Posterior vena cava (tissue), 2 donors: ENCODE measurements at regions not wholly inside any gene's neighbourhood (a gene's known extent, or its start where the extent isn't known, plus 50 kb on each side); places are given as distances from the start of the nearest gene placed in this dataset.
A peak's percentile ranks its signal among the peaks of the same experiment; 100 is the strongest.

Source experiments
- DNase-seq: peaks from one replicate; pipeline ENCODE4 v3.0.0-alpha.2; 2020; ENCODE audit warnings: low spot score
- intact Hi-C, 2 donors: fragments of 100-400 bp; cut with DNase I; formaldehyde crosslinking; loops; one replicate each; pipeline versions ENCODE4 v1.14.1 to v1.14.2; 2022 to 2023
- donor health status: DM: yes; HTN: yes; CAD: no.
- donor health status: DM: yes; HTN: yes; CAD: no.

DNA sequence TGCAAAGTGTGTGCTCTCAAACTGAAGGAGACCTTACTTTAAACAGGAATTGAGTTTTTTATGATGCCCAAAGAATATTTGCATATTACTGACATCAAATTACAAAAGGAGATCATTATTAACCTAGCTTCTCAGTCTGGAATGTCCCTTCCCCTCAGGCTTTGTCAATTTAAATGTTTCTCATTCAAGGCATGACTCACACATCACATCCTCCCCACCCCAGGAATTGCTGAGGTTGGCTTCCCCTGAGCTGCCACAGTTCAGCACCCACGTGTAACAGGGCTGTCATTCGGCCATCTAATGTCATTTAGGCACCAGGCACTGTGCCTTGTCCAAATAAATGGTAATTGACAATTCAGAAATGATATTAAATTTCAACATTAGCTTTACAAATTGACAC is 305.9 kb upstream of the MGMT start:
- DNase-seq: no peak
- intact Hi-C loops: no loop called here

DNA sequence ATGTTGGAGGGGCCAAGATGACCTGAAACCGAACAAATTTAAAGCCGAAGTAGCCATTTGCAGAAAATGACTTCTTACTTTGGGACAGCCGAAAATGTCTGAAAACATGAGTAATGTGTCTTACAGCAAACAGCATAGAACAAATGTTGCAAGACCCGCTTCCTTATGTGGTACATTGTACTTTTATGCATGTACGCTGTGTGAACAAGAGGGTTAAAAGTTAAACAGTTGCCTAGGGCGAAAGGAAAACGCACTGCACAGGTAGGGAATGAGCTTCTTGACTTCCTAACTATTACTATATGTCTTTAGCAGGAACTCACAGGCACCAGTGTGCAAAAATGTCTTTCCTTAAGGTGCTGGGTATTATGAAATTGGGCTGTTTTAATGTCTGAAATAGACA is 303.5 kb upstream of the MGMT start:
- intact Hi-C loops: no loop called here
- DNase-seq: no peak

DNA sequence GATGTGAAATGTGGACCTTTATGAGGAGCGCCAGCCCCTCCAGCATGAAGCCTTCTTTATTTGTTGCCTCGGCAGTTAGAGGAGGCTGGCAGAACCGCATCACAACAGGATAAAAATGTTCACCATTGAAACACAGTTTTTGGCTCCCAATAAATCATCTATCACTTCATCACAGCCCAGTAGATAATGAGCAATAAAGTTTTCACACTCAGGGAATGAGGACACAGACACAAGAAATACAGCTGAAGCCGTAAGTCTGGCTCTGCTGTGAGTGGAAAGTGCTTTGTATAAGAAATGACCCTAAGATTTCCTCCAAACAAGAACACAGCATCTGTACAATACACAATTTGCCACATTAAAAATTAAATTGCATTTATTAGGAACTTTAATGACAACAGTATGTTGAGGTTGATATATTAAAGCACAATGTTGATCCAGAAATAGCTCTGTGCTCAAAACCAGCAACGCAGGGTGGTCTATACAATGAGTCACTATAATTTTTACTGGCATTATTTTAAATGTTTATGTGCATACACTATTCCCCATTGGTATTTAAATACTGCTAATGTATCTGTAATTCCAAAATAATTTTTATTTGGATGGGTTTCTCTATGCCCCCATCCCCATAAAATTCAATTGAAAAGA is 301.8 kb upstream of the MGMT start:
- DNase-seq: no peak
- intact Hi-C loops: no loop called here

DNA sequence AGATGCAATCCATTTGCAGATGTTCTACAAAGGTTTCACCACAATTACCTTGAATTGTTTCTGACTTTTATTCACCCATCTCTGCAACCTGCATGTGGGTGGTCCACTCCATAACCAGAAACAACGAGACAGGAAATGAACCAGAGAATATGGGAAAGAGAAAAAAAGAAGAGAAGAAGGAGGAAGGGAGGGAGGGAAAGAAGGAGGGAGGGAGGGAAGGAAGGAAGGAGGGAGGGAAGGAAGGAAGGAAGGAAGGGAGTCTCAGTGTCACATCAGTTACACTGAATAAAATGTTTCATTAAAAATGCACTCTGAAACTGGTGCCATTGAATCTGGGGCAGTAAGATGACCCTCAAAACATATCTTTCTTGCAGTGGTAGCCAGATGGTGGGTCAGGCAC is 301.3 kb upstream of the MGMT start:
- intact Hi-C loops: no loop called here
- DNase-seq: no peak

DNA sequence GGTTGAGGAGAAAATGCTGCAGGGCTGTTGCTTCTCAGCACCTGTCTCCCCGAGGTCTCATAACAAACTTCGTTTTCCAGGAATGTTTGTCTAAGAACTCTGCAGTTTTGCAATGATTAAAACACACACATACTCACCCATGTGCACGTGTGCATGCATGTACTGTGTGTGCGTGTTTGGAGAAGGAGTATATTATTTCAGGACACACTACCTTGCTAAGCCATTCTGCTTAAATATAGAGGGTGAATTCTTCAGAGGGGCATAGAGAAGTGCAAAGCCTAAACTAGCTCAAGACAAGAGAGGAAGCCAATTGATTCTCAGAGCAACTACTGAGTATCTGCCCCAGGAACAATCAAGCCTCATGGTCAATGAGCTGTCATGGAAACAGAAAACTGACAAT is 298.4 kb upstream of the MGMT start:
- no peak for DNase-seq
- intact Hi-C loops: no loop called here

DNA sequence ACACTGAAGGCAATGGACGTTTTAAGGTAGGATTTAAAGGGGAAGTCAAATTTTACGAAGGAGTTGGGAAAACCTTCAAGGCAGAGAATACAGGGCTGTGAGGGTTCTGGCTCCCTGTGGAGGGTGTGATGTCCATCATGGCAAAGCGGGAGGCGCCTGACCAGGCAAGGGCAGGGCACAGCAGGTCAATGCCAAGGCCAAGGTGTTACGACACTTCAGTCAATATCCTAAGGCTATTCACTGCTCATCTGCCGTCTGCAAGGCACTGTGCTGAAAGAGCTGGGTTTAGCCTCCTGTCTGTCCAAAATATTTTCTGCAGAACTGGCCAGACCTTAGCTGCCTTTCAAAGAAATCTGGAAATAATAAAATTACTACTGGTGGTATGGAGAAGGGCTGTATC is 297.9 kb upstream of the MGMT start:
- intact Hi-C loops: no loop called here
- DNase-seq: no peak

DNA sequence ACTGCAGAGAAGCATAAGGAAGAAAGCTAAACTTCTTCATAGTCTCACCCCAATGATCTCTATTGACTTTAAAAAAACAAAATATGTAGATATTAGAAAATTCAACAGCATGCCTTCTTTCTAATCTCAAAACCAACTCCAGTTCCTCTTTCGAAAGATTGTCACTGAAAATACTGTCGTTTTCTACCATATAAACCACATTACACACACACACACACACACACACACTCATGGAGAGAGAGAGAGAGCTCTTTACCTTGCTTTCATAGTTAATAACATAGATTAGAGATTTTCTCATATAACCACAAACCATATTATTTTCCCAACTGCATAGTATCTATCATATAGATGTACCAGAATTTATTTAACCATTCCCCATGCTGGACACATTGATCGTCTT is 296.2 kb upstream of the MGMT start:
- intact Hi-C loops: no loop called here

DNA sequence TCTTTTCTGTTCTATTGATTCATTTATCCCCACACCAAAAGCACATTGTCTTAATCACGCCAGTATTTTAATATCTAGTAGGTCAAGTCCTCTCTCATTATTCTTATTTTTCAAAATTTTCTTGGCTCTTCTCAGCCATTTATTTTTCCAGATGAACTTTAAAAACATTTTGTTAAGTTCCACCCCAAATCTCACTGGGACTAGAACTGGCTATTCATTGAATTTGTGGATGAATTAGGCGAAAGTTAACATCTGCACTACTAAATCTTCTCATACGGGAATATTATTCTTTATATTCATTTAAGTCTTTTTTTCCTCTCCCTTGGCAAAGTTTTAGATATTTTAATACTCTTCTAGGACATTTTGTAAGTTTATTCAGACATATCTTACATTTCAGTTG is 295.2 kb upstream of the MGMT start:
- DNase-seq: no peak
- intact Hi-C loops: no loop called here

More for the DNA sequence above, 296.2 kb upstream of the MGMT start:
- no peak for DNase-seq

DNA sequence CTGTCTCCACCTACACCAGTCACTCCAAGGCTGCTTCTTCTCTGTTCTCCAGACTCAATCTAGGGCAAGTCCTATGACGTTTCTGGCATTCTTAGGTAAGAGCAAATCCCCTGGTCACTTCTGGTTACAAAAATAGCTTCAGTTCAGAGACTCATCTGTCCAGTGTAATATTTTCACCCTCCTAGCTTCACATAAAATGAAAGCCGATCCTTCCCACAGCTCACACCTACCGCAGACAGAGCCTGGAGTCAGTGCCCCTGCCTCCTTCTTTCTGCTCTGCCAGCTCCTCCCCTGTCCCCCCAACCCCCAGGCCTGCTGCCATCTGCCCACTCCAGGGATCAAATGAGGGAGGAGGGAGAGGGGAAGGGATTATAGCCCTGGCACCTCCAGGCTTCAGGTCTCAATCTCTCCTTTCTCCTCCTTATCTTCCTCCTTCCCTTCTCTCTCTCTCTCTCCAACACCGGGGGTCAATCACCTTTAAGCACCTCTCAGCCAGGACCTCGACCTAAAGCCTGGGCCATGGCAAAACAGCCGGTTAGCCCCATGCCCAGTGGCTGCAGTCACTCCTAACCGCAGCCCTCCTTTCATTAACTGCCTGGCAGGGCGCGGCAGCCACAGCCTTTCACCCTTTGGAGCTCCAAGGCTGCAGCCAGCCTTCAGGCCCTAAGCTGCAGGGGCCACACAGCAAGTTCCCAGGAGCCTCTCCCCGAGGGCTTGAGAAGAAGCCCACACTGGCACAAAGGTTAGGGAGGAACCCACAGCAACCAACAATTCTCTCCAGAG is 292.6 kb upstream of the MGMT start:
- no peak for DNase-seq
- intact Hi-C loops: no loop called here

DNA sequence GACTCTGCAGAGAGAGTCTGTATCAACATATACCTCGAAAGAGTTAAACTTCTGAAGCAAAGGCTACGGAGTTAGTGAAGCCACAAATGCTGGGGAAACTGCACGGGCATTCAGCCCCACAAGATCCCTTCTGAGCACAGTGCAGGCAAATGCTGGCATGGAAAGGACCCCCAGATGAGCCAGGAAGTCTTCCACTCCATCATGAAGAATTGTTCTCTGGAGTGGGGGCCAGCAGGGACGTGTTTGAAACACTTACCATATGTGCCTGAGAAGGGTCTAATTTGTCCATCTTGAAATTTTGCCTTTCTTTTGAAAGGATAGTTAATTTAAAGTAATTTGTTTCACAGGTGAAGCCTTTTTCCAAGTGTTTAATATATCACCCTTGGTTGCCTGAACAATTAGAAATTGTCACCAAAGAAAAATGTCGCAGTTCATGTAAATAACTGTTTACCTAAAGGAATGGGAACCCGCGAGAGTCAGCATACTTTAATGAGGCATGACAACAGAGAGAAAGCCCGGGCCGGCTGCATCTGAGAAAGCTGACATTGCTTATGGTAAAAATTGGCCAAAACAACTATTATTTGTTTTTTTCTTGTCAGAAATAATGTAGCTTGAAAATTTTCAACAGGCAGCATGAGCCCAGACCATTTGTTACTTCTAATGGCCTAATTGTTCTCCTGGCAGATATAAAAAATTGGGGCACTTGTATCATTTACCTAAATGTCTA is 287.6 kb upstream of the MGMT start:
- intact Hi-C loops: no loop called here
- DNase-seq: no peak

DNA sequence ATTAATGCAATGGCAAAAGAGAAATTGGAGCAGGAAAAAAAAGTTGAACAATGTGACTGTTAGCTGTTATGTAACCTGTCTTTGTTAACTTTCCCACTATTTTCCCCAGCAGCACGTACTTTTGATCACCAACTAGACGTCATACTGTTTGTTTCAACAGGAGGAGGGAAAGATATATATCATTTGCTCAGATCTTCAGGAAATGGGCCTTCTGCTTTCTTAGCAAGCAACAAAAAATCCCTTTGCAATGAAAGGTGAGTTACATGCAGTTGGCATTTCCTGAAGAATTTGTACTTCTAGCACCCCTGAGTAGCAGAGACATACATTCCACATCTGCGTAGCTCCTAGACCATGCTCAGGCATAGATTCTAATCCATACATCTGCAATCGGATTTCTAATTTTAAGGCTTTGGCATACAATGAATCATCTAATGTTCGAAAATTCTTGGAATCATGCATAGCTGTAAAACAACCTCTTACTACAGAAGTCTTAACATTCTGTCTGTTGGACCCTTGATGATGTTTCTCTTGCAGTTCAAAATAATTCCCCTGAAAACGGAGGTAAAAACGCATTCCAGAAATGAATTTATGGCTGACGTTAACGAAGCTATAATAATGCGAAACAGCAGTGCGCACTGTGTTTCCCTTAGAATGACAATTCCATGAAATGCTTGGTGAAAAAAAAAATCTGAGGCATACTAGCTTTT is 286.9 kb upstream of the MGMT start:
- intact Hi-C loops: no loop called here
- DNase-seq: no peak

DNA sequence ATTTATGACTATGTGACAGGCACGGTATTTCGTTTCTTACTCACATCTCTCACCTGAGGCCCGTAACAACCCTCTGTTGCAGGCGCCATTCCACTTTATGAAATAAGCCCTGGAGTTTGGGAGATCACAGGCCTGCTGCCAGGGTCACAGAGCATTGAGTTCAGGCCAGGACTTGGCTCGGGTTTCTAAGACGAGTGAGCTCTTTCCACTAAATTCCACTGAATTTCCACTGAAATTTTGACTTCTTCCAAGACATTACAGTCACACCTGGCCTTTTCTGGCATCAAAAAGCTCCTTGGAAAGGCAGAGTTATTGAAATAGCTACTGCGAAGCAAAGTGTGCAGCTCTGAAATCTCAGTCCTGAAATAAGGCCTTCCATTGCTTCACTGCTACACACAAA is 282.8 kb upstream of the MGMT start:
- intact Hi-C loops: no loop called here

DNA sequence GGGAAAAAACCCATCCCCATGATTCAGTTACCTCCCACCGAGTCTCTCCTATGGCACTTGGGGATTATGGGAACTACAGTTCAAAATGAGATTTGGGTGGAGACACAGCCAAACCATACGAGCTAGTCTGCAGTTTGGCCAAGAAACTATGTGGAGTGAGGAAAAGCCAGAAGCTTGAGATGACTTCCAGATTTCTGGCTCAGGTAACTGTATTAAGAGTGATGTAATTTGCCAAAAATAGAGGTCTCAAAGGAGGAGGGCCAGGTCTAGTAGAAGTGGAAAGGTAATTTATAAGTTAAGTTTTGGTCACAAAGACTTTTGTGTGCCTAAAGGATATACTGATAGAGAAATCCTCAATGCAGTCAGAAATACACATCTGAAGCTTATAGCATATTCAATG is 279.7 kb upstream of the MGMT start:
- DNase-seq: no peak
- intact Hi-C loops: no loop called here

More for the DNA sequence above, 282.8 kb upstream of the MGMT start:
- DNase-seq: no peak

DNA sequence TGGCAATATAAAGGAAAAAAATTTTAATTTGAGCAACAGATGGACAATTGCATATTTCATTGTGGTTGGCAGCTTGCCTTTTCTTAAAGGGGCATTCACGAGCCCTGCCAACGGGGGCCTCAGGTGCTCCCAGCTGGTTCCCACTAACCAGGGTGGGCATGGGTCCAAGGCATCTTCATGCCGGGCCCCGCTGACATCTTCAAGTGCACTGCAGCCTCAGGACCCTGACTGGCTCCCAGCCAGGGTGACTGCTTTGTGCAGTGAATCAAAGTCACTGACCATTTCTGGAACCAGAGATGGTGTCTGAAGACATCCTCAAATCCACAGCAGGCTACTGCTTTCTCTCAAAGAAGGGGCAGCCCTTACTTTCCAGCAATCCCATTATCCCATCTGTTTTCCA is 275.2 kb upstream of the MGMT start:
- no peak for DNase-seq
- intact Hi-C loops: no loop called here

DNA sequence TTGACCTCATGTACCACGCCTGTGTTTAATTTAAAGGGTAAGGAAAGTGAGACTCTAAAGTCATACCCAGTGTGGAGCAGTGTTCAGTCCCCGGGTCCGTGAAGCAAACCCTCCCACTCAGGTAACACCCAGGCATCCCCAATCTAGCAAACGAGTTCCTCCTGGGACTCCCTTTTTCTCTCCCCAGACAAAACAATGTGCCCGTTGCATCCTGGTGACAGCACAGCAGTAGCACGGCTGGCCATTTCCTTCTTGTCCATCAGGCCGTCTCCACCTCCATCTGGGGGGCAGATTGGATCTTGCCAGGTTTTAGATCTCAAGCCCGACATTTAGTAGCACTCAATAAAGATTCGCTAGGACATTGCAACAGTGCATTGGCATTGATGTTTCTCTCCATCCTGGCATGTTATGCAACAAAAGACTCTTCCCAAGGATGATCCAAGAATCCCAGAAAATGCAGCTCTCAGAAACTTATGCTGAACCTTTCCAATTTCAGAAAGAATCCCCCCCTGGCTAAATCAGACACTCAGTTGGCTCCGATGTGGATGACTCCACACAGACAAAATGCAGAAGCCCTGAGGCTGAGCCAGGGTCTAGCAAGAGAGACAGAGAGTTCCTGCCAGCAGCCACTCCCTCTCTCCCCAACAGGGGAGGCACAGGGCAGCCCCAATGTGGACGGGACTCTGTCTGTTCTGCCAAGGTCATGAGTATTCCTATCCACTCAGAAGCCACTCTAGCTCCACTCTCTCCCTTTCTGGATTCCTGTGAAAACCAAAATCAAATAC is 274.5 kb upstream of the MGMT start:
- intact Hi-C loops: no loop called here
- DNase-seq: peak; percentile 91

DNA sequence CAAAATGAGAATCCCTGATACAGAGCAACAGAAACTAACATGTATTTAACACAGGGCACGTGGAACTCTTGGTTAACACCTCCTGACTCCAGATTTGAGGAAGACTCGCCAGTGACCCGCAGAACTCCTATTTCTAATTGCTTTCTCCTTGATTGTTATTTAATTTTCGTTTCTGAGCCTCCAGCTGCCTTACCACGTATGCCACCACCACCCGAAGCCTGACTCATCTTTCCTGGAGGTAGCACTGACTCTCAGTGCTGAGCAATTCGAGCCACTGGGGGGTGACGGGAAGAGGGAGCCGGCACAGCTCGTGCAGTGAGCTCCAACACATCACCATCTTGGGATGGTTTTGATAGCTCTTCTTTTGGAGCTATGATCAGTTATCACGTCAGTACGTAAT is 273.9 kb upstream of the MGMT start:
- DNase-seq: peak; percentile 85
- intact Hi-C loops: no loop called here

DNA sequence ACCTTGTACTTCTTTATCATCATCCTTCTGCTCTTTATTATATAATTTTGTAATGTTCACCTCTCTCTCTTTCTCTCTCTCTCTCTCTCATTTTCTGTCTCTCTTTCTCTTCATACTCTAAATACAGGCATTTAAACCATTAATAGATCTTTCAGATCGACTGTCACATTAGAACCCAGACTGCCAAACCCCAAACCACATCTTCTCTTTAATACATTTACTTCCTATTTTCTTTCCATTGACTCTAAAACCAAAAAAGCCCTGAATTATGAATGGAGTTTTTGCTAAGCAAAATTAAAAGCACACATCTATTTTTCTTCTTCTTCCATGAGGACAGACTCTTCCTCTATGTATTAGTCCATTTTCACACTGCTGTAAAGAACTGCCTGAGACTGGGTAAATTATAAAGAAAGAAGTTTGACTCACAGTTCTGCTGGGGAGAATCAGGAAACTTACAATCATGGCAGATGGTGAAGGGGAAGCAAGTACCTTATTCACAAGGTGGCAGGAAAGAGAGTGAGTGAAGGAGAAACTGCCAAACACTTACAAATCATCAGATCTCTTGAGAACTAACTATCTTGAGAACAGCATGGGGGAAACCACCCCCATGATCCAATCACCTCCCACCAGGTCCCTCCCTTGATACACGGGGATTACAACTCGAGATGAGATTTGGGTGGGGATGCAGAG is 272.7 kb upstream of the MGMT start:
- intact Hi-C loops: no loop called here
- no peak for DNase-seq

DNA sequence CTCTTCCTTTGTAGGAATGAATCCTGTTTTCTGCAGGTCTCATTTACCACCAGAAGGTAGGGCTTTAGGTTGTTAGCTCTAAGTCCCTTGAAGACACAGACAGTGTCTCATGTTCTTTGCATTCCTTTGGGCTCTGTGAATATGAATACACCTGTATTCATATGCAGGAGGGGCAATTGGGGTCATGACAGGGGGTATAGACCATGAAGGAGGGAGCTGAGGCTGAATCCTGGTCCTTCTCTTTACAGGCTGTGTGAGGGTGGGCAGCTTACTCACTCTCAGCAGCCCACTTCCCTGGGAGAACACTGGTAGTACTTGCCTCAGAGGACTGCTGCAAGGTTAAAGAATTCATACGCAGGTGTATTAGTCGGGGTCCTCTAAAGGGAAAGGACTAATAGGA is 267.2 kb upstream of the MGMT start:
- intact Hi-C loops: no loop called here
- DNase-seq: no peak

DNA sequence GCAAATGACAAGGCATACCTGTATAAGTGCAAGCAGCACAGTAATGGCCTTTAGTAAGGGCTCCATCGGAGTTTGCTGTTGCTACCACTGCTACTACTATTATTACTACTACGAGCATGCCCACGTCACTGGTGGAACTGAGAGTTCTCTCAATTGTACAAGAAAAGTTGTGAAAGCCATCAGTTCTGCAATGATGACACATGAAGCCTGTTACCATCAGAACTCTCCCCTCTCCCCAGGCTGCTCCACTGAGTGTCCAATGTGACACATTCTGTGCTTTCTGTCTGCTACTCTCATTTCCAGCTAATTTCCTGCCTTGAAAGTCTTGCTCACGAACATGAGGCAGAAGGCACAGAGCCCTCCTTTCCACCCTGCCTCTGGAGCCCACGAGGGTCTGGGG is 263.2 kb upstream of the MGMT start:
- DNase-seq: no peak
- intact Hi-C loops: no loop called here
